Heart right ventricle (tissue), 16 donors: ENCODE measurements at regions not wholly inside any gene's neighbourhood (a gene's known extent, or its start where the extent isn't known, plus 50 kb on each side); places are given as distances from the start of the nearest gene placed in this dataset.

Source experiments
- ATAC-seq, 8 donors: fragments of 200-7000 bp; cut with Tn5 transposase; one replicate each; pipeline ENCODE4 v1.9.1; 2020; ENCODE audit warnings: mild to moderate bottlenecking in 8 of 8, moderate library complexity in 8 of 8, moderate number of reproducible peaks in 1 of 8
- DNase-seq, 2 donors: peaks; one replicate each; pipeline ENCODE4 v3.0.0-alpha.2; 2020
- H3K27ac ChIP-seq, 10 donors: fragments of 200-600 bp; sonication (generic) in 2 of 10; one replicate each; pipeline versions ENCODE4 v1.5.0 to v1.8.0; 2020 to 2022; ENCODE audit warnings: mild to moderate bottlenecking in 3 of 10
- H3K27me3 ChIP-seq, 7 donors: fragments of 200-600 bp; one replicate each; pipeline ENCODE4 v1.8.0; 2021 to 2022; ENCODE audit warnings: mild to moderate bottlenecking in 2 of 7
- H3K36me3 ChIP-seq, 9 donors: fragments of 200-600 bp; sonication (generic) in 1 of 9; one replicate each; pipeline versions ENCODE4 v1.5.0 to v1.8.0; 2020 to 2022; ENCODE audit warnings: mild to moderate bottlenecking in 2 of 9
- H3K4me1 ChIP-seq, 9 donors: fragments of 200-600 bp; sonication (generic) in 1 of 9; one replicate each; pipeline versions ENCODE4 v1.5.0 to v1.8.0; 2020 to 2022; ENCODE audit warnings: mild to moderate bottlenecking in 4 of 9
- H3K4me3 ChIP-seq, 10 donors: fragments of 200-600 bp; sonication (generic) in 2 of 10; one replicate each; pipeline versions ENCODE4 v1.5.0 to v1.8.0; 2020 to 2022; ENCODE audit warnings: mild to moderate bottlenecking in 7 of 10, moderate library complexity in 2 of 10
- H3K9me3 ChIP-seq, 11 donors: fragments of 200-600 bp in 10 of 11; sonication (generic) in 2 of 11; one replicate each; pipeline versions ENCODE4 v1.5.0 to v1.8.0; 2013 to 2022; ENCODE audit warnings: mild to moderate bottlenecking in 2 of 11, control low read depth in 1 of 11, moderate library complexity in 1 of 11
- CTCF ChIP-seq, 9 donors: fragments of 200-600 bp; sonication (generic) in 2 of 9; IDR thresholded peaks; one replicate each; pipeline versions ENCODE4 v1.5.0 to v1.8.0; 2021 to 2022; ENCODE audit warnings: antibody characterized with exemption in 9 of 9, mild to moderate bottlenecking in 5 of 9, moderate library complexity in 1 of 9
- WGBS, 2 donors: extraction: QIAGEN DNeasy Blood & Tissue Kit; methylation state at CpG; one replicate each; pipeline ENCODE4 v1.1.7; 2013; ENCODE audit warnings: inconsistent platforms in 1 of 2; 5-methylcytosine and 5-hydroxymethylcytosine counted together
- intact Hi-C, 10 donors: fragments of 100-400 bp; cut with DNase I; formaldehyde crosslinking; loops; one replicate each; pipeline versions ENCODE4 v1.11.1 to v1.14.2; 2022
- donor health status: Arrhythmogenic right ventricular cardiomyopathy.
- donor health status: ischemic (EF 13 %, LVEDD 7.1; RV severe dilation, severe dysfunction).
- donor health status: healthy with polysubstance abuse.
- donor health status: DM: no; HTN: yes; CAD: no.
- donor health status: DM: no; HTN: no; CAD: no.
- donor health status: ischemic (EF 25% LVEDD 6.9; RV normal size, moderate dysfunction).
- donor health status: ischemic (EF 25% LVEDD 5.7; RV mildly dilated, moderate dysfunction).
- donor health status: healthy.
- donor health status: DM: yes; HTN: yes; CAD: no.
- donor health status: Ischemic cardiomyopathy.
- donor health status: ischemic (EF 35%, LVEDD 5.7; RV mildly dilated, moderate dysfunction).
- donor health status: nonischemic (EF 11% LVEDD 7.7; RV severe dilation, severe dysfunction).
- donor health status: DM: yes; HTN: yes; CAD: no.
- donor health status: PGD.
- donor health status: ischemic (EF 29% LVEDD 5.4; RV normal size, mild dysfunction).
- donor health status: nonischemic (EF 23%, LVEDD 6.1; RV moderate dilation, normal function).

DNA sequence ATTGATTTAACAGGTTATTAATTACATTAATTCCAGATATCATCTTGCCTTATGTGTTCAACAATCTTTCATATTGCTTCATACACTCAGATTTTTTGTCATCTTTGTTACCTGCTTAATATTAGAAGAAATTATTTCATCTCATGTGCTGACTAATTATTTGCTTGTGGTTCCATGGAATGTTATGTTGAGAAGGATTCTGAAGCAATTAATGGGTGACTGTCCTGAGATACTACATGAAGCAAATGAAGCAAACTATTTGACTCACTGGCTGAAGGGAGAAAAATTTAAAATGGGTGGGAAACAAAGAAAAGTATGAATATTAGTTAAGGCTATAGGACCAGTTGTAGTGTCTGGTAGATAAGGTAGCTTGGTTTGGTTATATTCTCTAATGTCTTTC, 443.8 kb upstream of the EPHA6 start:
- no peak for TF ChIP-seq CTCF (IDR thresholded peaks at IDR 0.05)
- Histone ChIP-seq H3K36me3 (no peaks in the 10 kb centered on the region), H3K27ac (no peak overlapping the region), H3K4me1 (no peaks in the 10 kb centered on the region), H3K9me3 (peaks cover 0 to 3% (median 0%) of the 10 kb centered on the region in 11 donors), H3K4me3 (no peak overlapping the region), H3K27me3 (no peaks in the 10 kb centered on the region)
- intact Hi-C loops, result no loop called here
- ATAC-seq (no peak), DNase-seq (no peak)

- Histone ChIP-seq H3K27me3 (no peaks in the 10 kb centered on the region), H3K4me1 (no peaks in the 10 kb centered on the region), H3K4me3 (no peak overlapping the region), H3K36me3 (no peaks in the 10 kb centered on the region), H3K27ac (no peak overlapping the region), H3K9me3 (peaks cover 0 to 20% (median 0%) of the 10 kb centered on the region in 11 donors)
- 44 to 55% methylated on average over 1 of the region's 1 CpG for WGBS, 2 donors
- DNase-seq, result no peak
- no peak for TF ChIP-seq CTCF (IDR thresholded peaks at IDR 0.05)
- ATAC-seq, result no peak
- intact Hi-C loops, result no loop called here
Measured at GRCh38 chr3:96410006-96410730, 404.2 kb upstream of the EPHA6 start.

- ATAC-seq, result no peak
- Histone ChIP-seq H3K36me3 (no peaks in the 10 kb centered on the region), H3K27ac (no peak overlapping the region), H3K4me1 (no peaks in the 10 kb centered on the region), H3K9me3 (peaks cover 0 to 6% (median 0%) of the 10 kb centered on the region in 11 donors), H3K4me3 (no peak overlapping the region), H3K27me3 (no peaks in the 10 kb centered on the region)
- no peak for TF ChIP-seq CTCF (IDR thresholded peaks at IDR 0.05)
- WGBS, 2 donors, result 91 to 92% methylated on average over 5 of the region's 5 CpGs
- intact Hi-C loops, result no loop called here
- no peak for DNase-seq
Measured at GRCh38 chr3:96416549-96417255, 397.7 kb upstream of the EPHA6 start.

DNA sequence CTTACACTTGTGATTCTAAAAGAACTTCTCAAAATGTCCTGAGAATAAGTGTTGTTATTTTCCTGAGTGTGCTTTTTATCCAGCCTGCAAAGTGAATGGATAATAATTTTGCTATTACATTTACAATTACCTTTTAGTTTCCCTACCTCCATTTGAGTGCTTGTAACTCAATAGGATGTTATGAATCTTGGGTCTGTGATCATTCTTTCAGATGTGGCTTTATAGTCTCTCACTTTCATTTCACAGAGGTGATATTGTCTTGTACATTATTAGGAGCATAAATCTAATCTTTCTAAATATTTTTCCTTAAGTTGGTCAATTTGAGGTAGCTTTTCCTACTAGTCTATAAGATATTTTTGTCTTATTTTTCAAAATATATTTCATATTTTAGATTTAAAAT, 386.3 kb upstream of the EPHA6 start:
- no peak for ATAC-seq

More for the DNA sequence above, 386.3 kb upstream of the EPHA6 start:
- Histone ChIP-seq H3K9me3 (no peaks in the 10 kb centered on the region), H3K27me3 (no peaks in the 10 kb centered on the region), H3K36me3 (no peaks in the 10 kb centered on the region), H3K4me1 (no peaks in the 10 kb centered on the region), H3K4me3 (no peak overlapping the region), H3K27ac (no peak overlapping the region)
- DNase-seq, result no peak
- no peak for TF ChIP-seq CTCF (IDR thresholded peaks at IDR 0.05)
- intact Hi-C loops, result no loop called here
